ENCODE measurements at regions not wholly inside any gene's neighbourhood (a gene's known extent, or its start where the extent isn't known, plus 50 kb on each side); places are given as distances from the start of the nearest gene placed in this dataset.

DNA sequence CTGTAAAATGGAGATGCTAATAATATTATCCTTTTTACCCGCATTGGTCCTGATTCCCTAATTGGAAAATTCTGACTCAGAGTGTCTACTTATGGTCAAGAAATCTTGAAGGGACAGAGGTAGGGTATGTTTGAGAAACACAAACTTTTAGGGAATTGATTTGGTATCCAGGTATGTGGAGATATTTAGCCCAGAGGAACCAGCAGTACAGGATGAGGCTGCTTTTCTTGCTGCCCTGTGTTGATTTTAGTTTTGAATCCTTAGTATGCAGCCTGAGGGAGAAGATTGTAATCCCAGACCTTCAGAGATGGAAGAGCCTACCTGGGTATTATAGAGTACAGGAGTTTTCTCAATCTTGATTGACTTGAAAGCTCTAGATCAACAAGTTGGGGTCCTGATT, 569.1 kb downstream of the PDCD6IP start:
- Histone ChIP-seq H3K9ac (ENCODE audit: low read length) (no peak overlapping the region), H3K4me2 (ENCODE audit: low read length) (no peak overlapping the region), H3K4me3 (ENCODE audit: low read length) (no peak overlapping the region), H3K27ac (ENCODE audit: low read length) (no peak overlapping the region), H3K27me3 (ENCODE audit: insufficient read depth, low read depth, low read length) (no peaks in the 10 kb centered on the region), H4K20me1 (ENCODE audit: insufficient read depth) (no peaks in the 10 kb centered on the region), H3K36me3 (ENCODE audit: insufficient read depth, low read length) (no peaks in the 10 kb centered on the region), H3F3A (ENCODE audit: insufficient read depth, low read length, poor library complexity, severe bottlenecking) (no peaks in the 10 kb centered on the region), H3K9me3 (ENCODE audit: low read length) (no peaks in the 10 kb centered on the region), H3K79me2 (replicated peaks; ENCODE audit: insufficient read depth, low read length) (no peaks in the 10 kb centered on the region), H2AFZ (ENCODE audit: low read depth, low read length) (no peak overlapping the region), H3K9me2 (ENCODE audit: insufficient read depth, low read length) (no peaks in the 10 kb centered on the region)
- TF ChIP-seq EP300 (conservative IDR thresholded peaks at IDR 0.05; ENCODE audit: poor library complexity, severe bottlenecking), result no peak
- TF ChIP-seq EZH2 (IDR thresholded peaks at IDR 0.05; ENCODE audit: borderline replicate concordance, insufficient read depth, low read length, poor library complexity, severe bottlenecking), result no peak
- TF ChIP-seq RAD21 (conservative IDR thresholded peaks at IDR 0.05), result no peak
- TF ChIP-seq POLR2AphosphoS5 (IDR thresholded peaks at IDR 0.05), result no peak
- TF ChIP-seq, protein P1, sequence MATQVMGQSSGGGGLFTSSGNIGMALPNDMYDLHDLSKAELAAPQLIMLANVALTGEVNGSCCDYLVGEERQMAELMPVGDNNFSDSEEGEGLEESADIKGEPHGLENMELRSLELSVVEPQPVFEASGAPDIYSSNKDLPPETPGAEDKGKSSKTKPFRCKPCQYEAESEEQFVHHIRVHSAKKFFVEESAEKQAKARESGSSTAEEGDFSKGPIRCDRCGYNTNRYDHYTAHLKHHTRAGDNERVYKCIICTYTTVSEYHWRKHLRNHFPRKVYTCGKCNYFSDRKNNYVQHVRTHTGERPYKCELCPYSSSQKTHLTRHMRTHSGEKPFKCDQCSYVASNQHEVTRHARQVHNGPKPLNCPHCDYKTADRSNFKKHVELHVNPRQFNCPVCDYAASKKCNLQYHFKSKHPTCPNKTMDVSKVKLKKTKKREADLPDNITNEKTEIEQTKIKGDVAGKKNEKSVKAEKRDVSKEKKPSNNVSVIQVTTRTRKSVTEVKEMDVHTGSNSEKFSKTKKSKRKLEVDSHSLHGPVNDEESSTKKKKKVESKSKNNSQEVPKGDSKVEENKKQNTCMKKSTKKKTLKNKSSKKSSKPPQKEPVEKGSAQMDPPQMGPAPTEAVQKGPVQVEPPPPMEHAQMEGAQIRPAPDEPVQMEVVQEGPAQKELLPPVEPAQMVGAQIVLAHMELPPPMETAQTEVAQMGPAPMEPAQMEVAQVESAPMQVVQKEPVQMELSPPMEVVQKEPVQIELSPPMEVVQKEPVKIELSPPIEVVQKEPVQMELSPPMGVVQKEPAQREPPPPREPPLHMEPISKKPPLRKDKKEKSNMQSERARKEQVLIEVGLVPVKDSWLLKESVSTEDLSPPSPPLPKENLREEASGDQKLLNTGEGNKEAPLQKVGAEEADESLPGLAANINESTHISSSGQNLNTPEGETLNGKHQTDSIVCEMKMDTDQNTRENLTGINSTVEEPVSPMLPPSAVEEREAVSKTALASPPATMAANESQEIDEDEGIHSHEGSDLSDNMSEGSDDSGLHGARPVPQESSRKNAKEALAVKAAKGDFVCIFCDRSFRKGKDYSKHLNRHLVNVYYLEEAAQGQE (IDR thresholded peaks at IDR 0.05; ENCODE audit: borderline replicate concordance), result no peak
- TF ChIP-seq SMC3 (conservative IDR thresholded peaks at IDR 0.05; ENCODE audit: poor library complexity), result no peak
- TF ChIP-seq TAF1 (IDR thresholded peaks at IDR 0.05; ENCODE audit: low read depth), result no peak
- no peak for TF ChIP-seq MXI1 (conservative IDR thresholded peaks at IDR 0.05; ENCODE audit: poor library complexity, severe bottlenecking)
- TF ChIP-seq, protein P2, sequence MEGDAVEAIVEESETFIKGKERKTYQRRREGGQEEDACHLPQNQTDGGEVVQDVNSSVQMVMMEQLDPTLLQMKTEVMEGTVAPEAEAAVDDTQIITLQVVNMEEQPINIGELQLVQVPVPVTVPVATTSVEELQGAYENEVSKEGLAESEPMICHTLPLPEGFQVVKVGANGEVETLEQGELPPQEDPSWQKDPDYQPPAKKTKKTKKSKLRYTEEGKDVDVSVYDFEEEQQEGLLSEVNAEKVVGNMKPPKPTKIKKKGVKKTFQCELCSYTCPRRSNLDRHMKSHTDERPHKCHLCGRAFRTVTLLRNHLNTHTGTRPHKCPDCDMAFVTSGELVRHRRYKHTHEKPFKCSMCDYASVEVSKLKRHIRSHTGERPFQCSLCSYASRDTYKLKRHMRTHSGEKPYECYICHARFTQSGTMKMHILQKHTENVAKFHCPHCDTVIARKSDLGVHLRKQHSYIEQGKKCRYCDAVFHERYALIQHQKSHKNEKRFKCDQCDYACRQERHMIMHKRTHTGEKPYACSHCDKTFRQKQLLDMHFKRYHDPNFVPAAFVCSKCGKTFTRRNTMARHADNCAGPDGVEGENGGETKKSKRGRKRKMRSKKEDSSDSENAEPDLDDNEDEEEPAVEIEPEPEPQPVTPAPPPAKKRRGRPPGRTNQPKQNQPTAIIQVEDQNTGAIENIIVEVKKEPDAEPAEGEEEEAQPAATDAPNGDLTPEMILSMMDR (IDR thresholded peaks at IDR 0.05; ENCODE audit: poor library complexity, severe bottlenecking), result no peak

DNA sequence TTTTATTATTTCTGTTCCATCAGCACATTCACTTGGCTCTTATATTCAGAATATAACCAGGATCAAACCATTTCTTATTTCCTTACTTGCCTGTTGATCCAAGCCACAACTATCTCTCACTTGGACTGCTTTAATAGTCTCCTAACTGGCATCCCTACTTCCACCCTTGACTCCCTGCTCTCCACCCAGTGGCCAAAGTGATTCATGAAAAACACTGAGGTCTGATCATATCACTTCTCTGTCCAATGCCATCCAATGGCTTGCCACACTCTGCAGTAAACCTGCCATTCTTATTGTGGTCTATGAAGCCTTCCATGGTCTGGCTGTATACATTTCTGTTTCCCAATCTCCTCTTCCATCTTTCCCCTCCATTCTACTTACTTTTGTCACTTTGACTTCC, 576.1 kb downstream of the PDCD6IP start:
- no peaks in the 10 kb centered on the region for H3K36me3 ChIP-seq (ENCODE audit: insufficient read depth, low read length)
- no peaks in the 10 kb centered on the region for H3K27me3 ChIP-seq (ENCODE audit: insufficient read depth, low read depth, low read length)
- H2AFZ ChIP-seq (ENCODE audit: low read depth, low read length), result no peak overlapping the region
- H3K4me3 ChIP-seq (ENCODE audit: low read length), result no peak overlapping the region
- H3K79me2 ChIP-seq (replicated peaks; ENCODE audit: insufficient read depth, low read length), result no peaks in the 10 kb centered on the region
- no peaks in the 10 kb centered on the region for H3K9me2 ChIP-seq (ENCODE audit: insufficient read depth, low read length)
- H3K9me3 ChIP-seq (ENCODE audit: low read length), result no peaks in the 10 kb centered on the region
- no peak overlapping the region for H3K4me2 ChIP-seq (ENCODE audit: low read length)
- H3K9ac ChIP-seq (ENCODE audit: low read length), result no peak overlapping the region
- H4K20me1 ChIP-seq (ENCODE audit: insufficient read depth), result no peaks in the 10 kb centered on the region
- no peaks in the 10 kb centered on the region for H3F3A ChIP-seq (ENCODE audit: insufficient read depth, low read length, poor library complexity, severe bottlenecking)
- TF ChIP-seq, protein P1 (IDR thresholded peaks at IDR 0.05; ENCODE audit: borderline replicate concordance), result no peak
- TF ChIP-seq EZH2 (IDR thresholded peaks at IDR 0.05; ENCODE audit: borderline replicate concordance, insufficient read depth, low read length, poor library complexity, severe bottlenecking) (no peak), POLR2AphosphoS5 (IDR thresholded peaks at IDR 0.05) (no peak), RAD21 (conservative IDR thresholded peaks at IDR 0.05) (no peak), TAF1 (IDR thresholded peaks at IDR 0.05; ENCODE audit: low read depth) (no peak), EP300 (conservative IDR thresholded peaks at IDR 0.05; ENCODE audit: poor library complexity, severe bottlenecking) (no peak), SMC3 (conservative IDR thresholded peaks at IDR 0.05; ENCODE audit: poor library complexity) (no peak), MXI1 (conservative IDR thresholded peaks at IDR 0.05; ENCODE audit: poor library complexity, severe bottlenecking) (no peak)
- TF ChIP-seq, protein P2 (IDR thresholded peaks at IDR 0.05; ENCODE audit: poor library complexity, severe bottlenecking), result no peak
- H3K27ac ChIP-seq (ENCODE audit: low read length), result no peak overlapping the region

Data from neural cell (in vitro differentiated cells).